ENCODE measurements at regions not wholly inside any gene's neighbourhood (a gene's known extent, or its start where the extent isn't known, plus 50 kb on each side); places are given as distances from the start of the nearest gene placed in this dataset.

- Histone ChIP-seq H3K36me3 (no peaks in the 10 kb centered on the region), H3K4me1 (no peaks in the 10 kb centered on the region), H3K27ac (no peak overlapping the region), H3K27me3 (no peaks in the 10 kb centered on the region), H3K4me3 (no peak overlapping the region), H3K9me3 (peaks cover 0 to 3% of the 10 kb centered on the region in 2 donors)
- TF ChIP-seq CTCF (IDR thresholded peaks at IDR 0.05) = no peak
- no peak for TF ChIP-seq POLR2A (IDR thresholded peaks at IDR 0.05)
- intact Hi-C loops (cut with DNase I; ENCODE audit: low total_unique reads) = no loop called here
- DNase-seq = no peak
Measured at GRCh38 chr10:131829156-131829930, 71.5 kb upstream of the PPP2R2D start.

- peaks cover 0 to 3% of the 10 kb centered on the region in 2 donors for H3K9me3 ChIP-seq
- H3K27me3 ChIP-seq = no peaks in the 10 kb centered on the region
- H3K36me3 ChIP-seq = no peaks in the 10 kb centered on the region
- no peaks in the 10 kb centered on the region for H3K4me1 ChIP-seq
- no peak for DNase-seq
- H3K4me3 ChIP-seq = no peak overlapping the region
- TF ChIP-seq CTCF (IDR thresholded peaks at IDR 0.05) (no peak), POLR2A (IDR thresholded peaks at IDR 0.05) (no peak)
- no peak overlapping the region for H3K27ac ChIP-seq
- intact Hi-C loops (cut with DNase I; ENCODE audit: low total_unique reads) = no loop called here
Measured at GRCh38 chr10:131830446-131831130, 70.2 kb upstream of the PPP2R2D start.

- intact Hi-C loops (cut with DNase I; ENCODE audit: low total_unique reads) = no loop called here
- peaks cover 0 to 3% of the 10 kb centered on the region in 2 donors for H3K9me3 ChIP-seq
- no peaks in the 10 kb centered on the region for H3K4me1 ChIP-seq
- TF ChIP-seq POLR2A (IDR thresholded peaks at IDR 0.05) (no peak), CTCF (IDR thresholded peaks at IDR 0.05) (no peak)
- peak in 1 of 2 donors; percentile 6 for DNase-seq
- no peaks in the 10 kb centered on the region for H3K36me3 ChIP-seq
- H3K4me3 ChIP-seq = no peak overlapping the region
- H3K27ac ChIP-seq = no peak overlapping the region
- H3K27me3 ChIP-seq = no peaks in the 10 kb centered on the region
Measured at GRCh38 chr10:131831561-131831960, 69.2 kb upstream of the PPP2R2D start.

- peak in 1 of 2 donors; percentile 6 for DNase-seq
- intact Hi-C loops (cut with DNase I; ENCODE audit: low total_unique reads) = no loop called here
- no peaks in the 10 kb centered on the region for H3K4me1 ChIP-seq
- no peak overlapping the region for H3K27ac ChIP-seq
- TF ChIP-seq CTCF (IDR thresholded peaks at IDR 0.05) = no peak
- TF ChIP-seq POLR2A (IDR thresholded peaks at IDR 0.05) = no peak
- no peaks in the 10 kb centered on the region for H3K27me3 ChIP-seq
- no peak overlapping the region for H3K4me3 ChIP-seq
- peaks cover 0 to 3% of the 10 kb centered on the region in 2 donors for H3K9me3 ChIP-seq
- H3K36me3 ChIP-seq = peaks cover 0 to 2% of the 10 kb centered on the region in 2 donors
Measured at GRCh38 chr10:131832056-131832685, 68.6 kb upstream of the PPP2R2D start.

- no peak overlapping the region for H3K27ac ChIP-seq
- H3K27me3 ChIP-seq = no peaks in the 10 kb centered on the region
- TF ChIP-seq CTCF (IDR thresholded peaks at IDR 0.05) (no peak), POLR2A (IDR thresholded peaks at IDR 0.05) (no peak)
- DNase-seq = peak in 1 of 2 donors; percentile 3
- no peaks in the 10 kb centered on the region for H3K4me1 ChIP-seq
- H3K36me3 ChIP-seq = peaks cover 0 to 4% of the 10 kb centered on the region in 2 donors
- peaks cover 0 to 3% of the 10 kb centered on the region in 2 donors for H3K9me3 ChIP-seq
- intact Hi-C loops (cut with DNase I; ENCODE audit: low total_unique reads) = no loop called here
- H3K4me3 ChIP-seq = no peak overlapping the region
Measured at GRCh38 chr10:131833013-131833412, 67.8 kb upstream of the PPP2R2D start.

Measured in uterus (tissue), 3 donors.